Esophagus squamous epithelium (tissue), 4 donors: ENCODE measurements at regions not wholly inside any gene's neighbourhood (a gene's known extent, or its start where the extent isn't known, plus 50 kb on each side); places are given as distances from the start of the nearest gene placed in this dataset.

Source experiments
- POLR2A ChIP-seq, 4 donors: fragments of 450-650 bp; IDR thresholded peaks; one replicate each; pipeline ENCODE4 v1.6.1; 2017; ENCODE audit warnings: antibody characterized with exemption in 4 of 4, mild to moderate bottlenecking in 4 of 4, moderate library complexity in 3 of 4
- TF ChIP-seq, protein P1 (sequence below), 6 experiments: fragments of 450-650 bp in 4 of 6; fragments of 200-600 bp in 2 of 6; sonication (generic) in 2 of 6; IDR thresholded peaks; one replicate each; pipeline ENCODE4 v1.5.1; 2016 to 2019; ENCODE audit warnings: antibody characterized with exemption in 6 of 6, mild to moderate bottlenecking in 4 of 6, moderate library complexity in 4 of 6

DNA sequence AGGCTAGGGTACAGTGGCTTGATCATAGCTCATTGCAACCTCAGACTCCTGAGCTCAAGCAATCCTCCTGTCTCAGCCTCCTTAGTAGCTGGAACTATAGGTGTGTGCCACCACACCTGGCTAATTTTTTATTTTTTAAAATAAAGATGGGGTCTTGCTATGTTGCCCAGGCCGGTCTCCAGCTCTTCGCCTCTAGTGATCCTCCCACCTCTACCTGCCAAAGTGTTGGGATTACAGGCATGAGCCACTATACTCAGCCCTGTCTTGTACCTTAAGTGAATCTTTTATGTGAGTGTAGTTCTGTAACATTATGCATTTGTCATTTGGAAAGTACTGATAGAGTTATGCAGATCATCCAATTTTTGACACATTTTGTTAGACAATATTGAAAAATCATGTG is 66.9 kb upstream of the C15orf39 start:
- no peak for TF ChIP-seq POLR2A (IDR thresholded peaks at IDR 0.05)
- TF ChIP-seq, protein P1, sequence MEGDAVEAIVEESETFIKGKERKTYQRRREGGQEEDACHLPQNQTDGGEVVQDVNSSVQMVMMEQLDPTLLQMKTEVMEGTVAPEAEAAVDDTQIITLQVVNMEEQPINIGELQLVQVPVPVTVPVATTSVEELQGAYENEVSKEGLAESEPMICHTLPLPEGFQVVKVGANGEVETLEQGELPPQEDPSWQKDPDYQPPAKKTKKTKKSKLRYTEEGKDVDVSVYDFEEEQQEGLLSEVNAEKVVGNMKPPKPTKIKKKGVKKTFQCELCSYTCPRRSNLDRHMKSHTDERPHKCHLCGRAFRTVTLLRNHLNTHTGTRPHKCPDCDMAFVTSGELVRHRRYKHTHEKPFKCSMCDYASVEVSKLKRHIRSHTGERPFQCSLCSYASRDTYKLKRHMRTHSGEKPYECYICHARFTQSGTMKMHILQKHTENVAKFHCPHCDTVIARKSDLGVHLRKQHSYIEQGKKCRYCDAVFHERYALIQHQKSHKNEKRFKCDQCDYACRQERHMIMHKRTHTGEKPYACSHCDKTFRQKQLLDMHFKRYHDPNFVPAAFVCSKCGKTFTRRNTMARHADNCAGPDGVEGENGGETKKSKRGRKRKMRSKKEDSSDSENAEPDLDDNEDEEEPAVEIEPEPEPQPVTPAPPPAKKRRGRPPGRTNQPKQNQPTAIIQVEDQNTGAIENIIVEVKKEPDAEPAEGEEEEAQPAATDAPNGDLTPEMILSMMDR (IDR thresholded peaks at IDR 0.05), result no peak
